ENCODE measurements at regions not wholly inside any gene's neighbourhood (a gene's known extent, or its start where the extent isn't known, plus 50 kb on each side); places are given as distances from the start of the nearest gene placed in this dataset.

GRCh38 chr13:91145571-91146205 lies 201.8 kb upstream of the MIR17HG start:
- H3K27ac Mint-ChIP-seq (ENCODE audit: unreplicated experiment), result no peak overlapping the region
- H3K9me3 Mint-ChIP-seq, result peaks cover 6% of the 10 kb centered on the region
- no peak for DNase-seq (ENCODE audit: low read depth, low spot score)
- H3K4me1 Mint-ChIP-seq, result peaks cover 32% of the 10 kb centered on the region
- peaks cover 2% of the 10 kb centered on the region for H3K36me3 Mint-ChIP-seq (ENCODE audit: low read depth)
- H3K27me3 Mint-ChIP-seq (ENCODE audit: low read depth), result no peaks in the 10 kb centered on the region
- H3K4me3 Mint-ChIP-seq, result no peak overlapping the region
- no peak for TF ChIP-seq CTCF (conservative IDR thresholded peaks at IDR 0.05)

- Mint-ChIP-seq H3K9me3 (peaks cover 6% of the 10 kb centered on the region), H3K4me3 (no peak overlapping the region), H3K36me3 (ENCODE audit: low read depth) (peaks cover 2% of the 10 kb centered on the region), H3K27me3 (ENCODE audit: low read depth) (no peaks in the 10 kb centered on the region), H3K27ac (ENCODE audit: unreplicated experiment) (peak overlapping the region; percentile 14), H3K4me1 (peaks cover 40% of the 10 kb centered on the region)
- no peak for TF ChIP-seq CTCF (conservative IDR thresholded peaks at IDR 0.05)
- DNase-seq (ENCODE audit: low read depth, low spot score), result no peak
Measured at GRCh38 chr13:91146601-91147000, 200.9 kb upstream of the MIR17HG start.

GRCh38 chr13:91148098-91148497 lies 199.4 kb upstream of the MIR17HG start:
- Mint-ChIP-seq H3K36me3 (ENCODE audit: low read depth) (peaks cover 2% of the 10 kb centered on the region), H3K27me3 (ENCODE audit: low read depth) (no peaks in the 10 kb centered on the region), H3K4me3 (no peak overlapping the region), H3K9me3 (peaks cover 6% of the 10 kb centered on the region), H3K4me1 (peaks cover 42% of the 10 kb centered on the region), H3K27ac (ENCODE audit: unreplicated experiment) (no peak overlapping the region)
- no peak for TF ChIP-seq CTCF (conservative IDR thresholded peaks at IDR 0.05)
- no peak for DNase-seq (ENCODE audit: low read depth, low spot score)

GRCh38 chr13:91151921-91152320 lies 195.6 kb upstream of the MIR17HG start:
- Mint-ChIP-seq H3K9me3 (peaks cover 6% of the 10 kb centered on the region), H3K36me3 (ENCODE audit: low read depth) (peaks cover 2% of the 10 kb centered on the region), H3K4me1 (peaks cover 59% of the 10 kb centered on the region), H3K27me3 (ENCODE audit: low read depth) (no peaks in the 10 kb centered on the region), H3K4me3 (peak overlapping the region; percentile 32), H3K27ac (ENCODE audit: unreplicated experiment) (peak overlapping the region; percentile 51)
- DNase-seq (ENCODE audit: low read depth, low spot score), result no peak
- no peak for TF ChIP-seq CTCF (conservative IDR thresholded peaks at IDR 0.05)

- peak overlapping the region; percentile 70 for H3K4me3 Mint-ChIP-seq
- DNase-seq (ENCODE audit: low read depth, low spot score), result no peak
- no peaks in the 10 kb centered on the region for H3K27me3 Mint-ChIP-seq (ENCODE audit: low read depth)
- H3K27ac Mint-ChIP-seq (ENCODE audit: unreplicated experiment), result peak overlapping the region; percentile 94
- H3K4me1 Mint-ChIP-seq, result peaks cover 71% of the 10 kb centered on the region
- TF ChIP-seq CTCF (conservative IDR thresholded peaks at IDR 0.05), result no peak
- peaks cover 6% of the 10 kb centered on the region for H3K9me3 Mint-ChIP-seq
- peaks cover 2% of the 10 kb centered on the region for H3K36me3 Mint-ChIP-seq (ENCODE audit: low read depth)
Measured at GRCh38 chr13:91153372-91153771, 194.1 kb upstream of the MIR17HG start.
